HUDEP-2 (cell line): ENCODE measurements at regions not wholly inside any gene's neighbourhood (a gene's known extent, or its start where the extent isn't known, plus 50 kb on each side); places are given as distances from the start of the nearest gene placed in this dataset.

Source experiments
- DNase-seq, 76 experiments: peaks; one replicate each; lab custom pipeline; 2025; ENCODE audit not compliant: unreplicated experiment in 76 of 76; lab: John Stamatoyannopoulos, UW

DNA sequence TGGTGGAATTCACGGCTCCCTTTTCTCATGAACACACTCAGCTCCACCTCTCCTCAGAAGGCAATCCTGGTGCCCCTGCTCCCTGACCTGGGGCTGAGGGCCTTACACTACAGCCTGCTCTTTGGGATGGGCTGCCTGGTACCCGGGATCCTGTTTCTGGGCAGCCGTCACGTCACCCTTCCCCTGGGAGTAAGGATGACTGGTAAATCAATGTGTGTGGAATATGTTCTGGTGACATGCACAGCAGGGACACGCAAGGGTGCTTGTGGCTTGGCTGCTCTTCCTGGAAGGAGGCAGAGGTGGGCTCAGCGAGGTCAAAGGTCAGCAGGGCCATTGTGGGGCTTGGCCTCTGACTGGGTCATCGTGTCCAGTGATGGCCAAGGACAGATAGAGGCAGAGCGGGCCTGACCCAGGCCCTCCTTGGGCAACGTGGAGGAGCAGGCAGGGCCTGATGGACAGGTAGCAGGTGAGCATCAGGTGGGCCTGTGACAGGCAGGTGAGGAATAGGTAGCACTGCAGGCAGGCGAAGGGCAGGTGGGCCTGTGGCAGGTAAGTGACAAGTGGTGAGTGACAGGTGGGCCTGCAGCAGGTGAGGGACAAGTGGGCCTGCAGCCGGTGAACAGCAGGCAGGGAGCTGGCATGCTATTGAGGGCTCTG lies 399.4 kb upstream of the IRX4 start:
- DNase-seq: no peak

DNA sequence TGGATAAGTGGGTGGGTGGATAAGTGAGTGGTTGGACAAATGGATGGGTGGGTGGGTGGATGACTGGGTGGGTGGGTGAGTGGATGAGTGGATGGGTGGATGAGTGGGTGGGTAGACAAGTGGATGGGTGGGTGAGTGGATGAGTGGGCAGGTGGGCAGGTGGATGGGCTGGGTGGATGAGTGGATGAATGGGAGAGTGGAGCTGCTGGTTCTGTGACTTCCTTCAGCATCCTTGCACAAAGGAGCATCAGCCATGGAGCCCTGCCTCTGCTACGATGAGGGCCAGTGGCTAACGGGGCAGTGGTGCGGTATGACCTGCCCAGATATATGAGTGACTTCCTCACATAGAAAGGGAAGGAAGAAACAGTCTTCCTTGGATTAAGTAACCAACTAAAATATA lies 398.7 kb upstream of the IRX4 start:
- no peak for DNase-seq

DNA sequence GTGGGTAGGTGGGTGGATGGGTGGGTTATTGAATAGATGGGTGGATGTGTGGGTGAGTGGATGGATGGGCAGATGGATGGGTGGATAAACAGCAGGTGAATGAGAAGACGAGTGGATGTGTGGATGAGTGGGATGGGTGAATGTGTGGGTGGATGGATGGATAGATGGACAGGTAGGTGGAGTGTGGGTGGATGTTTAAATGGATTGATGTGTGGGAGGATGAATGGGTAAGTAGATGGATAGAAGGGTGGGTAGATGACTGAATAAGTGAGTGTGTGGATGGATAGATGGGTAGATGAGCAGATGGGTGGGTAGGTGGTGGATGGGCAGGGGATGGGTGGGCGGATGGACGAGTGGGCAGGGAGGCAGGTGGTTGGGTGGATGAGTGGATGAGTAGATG lies 397.6 kb upstream of the IRX4 start:
- DNase-seq: no peak

DNA sequence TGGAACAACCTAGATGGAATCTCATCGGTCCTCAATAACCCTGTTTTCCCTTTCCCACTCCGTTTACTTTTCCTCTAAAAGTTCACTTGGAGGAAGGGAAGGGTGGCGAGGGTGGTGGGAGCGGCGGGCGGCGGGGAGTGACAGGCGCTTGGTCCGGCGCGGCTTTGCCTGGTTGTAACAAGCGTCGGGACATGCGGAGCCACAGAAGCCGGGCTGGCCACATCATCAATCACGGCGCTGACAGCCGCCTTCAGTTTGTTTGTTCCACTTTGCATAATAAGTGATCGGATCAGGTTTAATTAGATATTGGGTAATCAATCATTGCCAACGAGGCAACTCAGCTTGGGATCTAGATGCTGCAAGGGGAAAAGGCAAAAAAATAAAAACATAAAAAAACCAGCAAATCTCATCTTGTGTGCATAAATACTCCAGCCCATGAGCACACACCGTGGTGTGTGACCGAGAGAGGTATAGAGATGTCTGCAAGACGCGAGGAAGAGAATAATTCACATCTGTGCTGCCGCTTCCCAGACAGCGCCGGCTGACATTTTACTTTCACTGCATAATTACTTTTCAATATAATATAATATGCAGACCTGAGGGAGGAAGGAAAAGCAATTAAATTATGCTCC lies 396.2 kb upstream of the IRX4 start:
- no peak for DNase-seq

DNA sequence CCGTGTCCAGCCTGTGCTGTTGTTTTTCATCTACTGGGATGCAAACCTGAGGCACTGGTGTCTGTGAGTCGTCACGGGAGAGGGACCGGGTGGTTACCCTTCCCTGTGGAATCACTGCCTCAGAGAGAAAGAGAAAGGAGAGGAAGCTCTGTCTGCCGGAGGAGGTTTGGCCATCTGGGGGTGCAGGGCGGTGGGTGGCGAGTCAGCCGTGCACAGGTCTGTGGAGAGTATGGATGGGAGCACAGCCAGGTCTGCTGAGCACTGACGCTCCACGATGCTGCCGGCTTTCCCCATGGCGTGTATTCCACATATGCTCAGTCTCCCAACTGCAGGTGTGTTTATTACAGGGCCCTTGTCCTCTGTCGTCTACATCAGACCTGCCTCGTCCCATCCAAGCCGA lies 395.2 kb upstream of the IRX4 start:
- DNase-seq: no peak

DNA sequence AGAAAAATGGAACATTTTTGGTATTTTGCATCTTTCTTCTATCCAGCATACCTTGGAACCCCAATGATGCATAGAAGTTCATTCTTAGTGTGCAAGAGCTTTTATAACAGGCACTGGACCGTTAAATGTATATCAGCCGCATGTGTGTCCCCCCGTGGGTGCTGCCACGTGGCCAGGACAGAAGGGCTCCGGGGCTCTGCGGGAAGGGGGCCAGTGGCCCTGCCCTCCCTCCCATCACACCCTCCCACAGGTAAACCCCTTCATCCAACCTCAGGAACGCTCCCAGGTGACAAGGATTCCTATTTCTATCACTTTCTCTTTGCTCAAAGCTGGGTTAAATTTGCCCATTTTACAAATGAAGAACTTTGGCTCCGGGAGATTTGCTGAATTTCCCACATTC lies 393.4 kb upstream of the IRX4 start:
- DNase-seq: no peak

DNA sequence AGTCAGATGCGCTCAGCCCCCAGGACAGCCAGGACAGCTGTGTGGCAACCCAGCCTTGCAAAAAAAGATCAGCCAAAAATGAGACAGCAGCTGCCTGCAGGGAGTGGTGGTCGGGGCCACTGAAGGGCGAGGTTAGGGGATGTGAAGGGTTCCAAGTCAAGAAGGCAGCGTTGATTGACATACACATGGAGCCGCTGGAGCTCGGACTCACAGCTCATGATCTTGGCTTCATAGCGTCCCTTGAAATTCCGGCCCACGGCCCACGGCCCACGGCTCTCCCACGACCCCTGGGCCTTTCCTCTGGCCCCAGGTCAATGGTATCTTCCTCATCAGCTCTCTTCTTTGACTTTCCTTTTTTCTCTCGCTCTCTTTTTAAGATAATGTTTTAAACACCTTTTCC lies 390.0 kb upstream of the IRX4 start:
- DNase-seq: no peak

DNA sequence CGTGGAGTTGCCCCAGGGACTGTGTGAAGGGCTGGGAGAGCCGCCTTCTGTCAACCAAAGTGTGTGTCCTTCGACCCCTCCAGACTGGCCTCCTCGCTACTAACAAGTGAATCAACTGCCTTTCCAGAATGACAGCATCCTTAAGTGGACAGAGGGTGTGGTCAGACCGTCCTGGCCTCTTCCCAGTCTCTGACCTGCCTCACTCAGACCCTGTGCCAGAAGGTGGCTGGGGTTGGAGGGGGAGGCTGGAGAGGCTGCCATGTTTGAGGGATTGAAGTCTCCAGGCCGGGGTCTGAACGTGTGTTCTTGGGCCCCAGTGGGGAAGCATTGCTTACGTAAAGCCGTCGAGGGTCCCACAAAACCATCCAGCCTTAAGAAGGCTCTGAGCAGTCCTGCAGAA lies 389.3 kb upstream of the IRX4 start:
- DNase-seq: no peak

DNA sequence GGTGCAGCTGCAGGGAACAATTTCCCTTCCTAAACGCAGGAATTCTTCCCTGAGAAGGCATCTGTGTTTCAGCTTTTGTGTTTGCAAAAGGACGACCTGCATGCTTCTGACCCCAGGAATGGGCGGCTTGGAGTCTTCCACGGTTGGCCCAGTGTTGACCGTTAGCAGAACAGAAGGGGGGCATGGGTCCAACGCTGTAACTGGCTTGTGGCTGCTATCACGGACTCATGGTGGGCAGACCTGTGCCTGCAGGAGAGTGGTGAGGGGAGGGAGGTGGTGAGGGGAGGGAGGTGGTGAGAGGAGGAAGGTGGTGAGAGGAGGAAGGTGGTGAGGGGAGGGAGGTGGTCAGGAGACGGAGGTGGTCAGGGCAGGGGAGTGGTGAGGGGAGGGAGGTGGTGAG lies 388.6 kb upstream of the IRX4 start:
- no peak for DNase-seq

DNA sequence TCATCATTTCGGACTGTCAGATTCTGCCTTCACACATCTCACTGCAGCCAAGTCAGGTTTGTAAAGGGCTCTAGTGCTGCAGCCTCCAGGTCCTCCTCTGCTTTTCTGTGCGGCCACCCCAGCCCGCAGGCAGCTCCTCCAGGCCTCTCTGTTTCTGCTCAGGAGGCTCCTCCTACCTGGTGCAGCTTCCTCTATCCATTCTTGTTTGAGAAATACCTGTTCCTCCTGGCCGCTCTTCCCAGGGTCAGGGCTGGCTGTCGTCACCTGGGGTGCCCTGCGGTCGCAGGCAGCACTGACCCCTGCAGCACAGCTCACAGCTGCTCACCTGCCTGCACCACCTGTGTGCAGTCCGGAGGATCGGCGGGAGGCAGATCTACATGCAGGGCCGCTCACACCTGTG lies 387.7 kb upstream of the IRX4 start:
- no peak for DNase-seq

DNA sequence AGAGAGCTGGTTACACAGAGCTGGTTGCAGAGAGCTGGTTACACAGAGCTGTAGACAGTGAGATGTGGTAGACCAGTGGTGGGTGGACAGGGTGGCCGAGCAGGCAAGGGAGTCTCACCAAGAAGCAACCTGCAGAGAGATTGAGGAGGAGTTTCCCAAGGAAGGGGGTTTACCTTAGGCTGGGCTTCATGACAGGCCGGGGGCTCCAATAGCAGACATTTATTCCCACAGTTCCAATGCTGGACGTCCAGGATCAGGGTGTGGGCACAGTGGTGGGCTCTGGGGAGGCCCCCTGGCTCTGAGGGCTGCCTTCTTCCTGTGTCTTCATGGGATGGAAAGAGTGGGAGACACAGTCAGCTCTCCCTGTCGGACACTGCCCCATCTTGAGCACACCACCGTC lies 386.9 kb upstream of the IRX4 start:
- no peak for DNase-seq

DNA sequence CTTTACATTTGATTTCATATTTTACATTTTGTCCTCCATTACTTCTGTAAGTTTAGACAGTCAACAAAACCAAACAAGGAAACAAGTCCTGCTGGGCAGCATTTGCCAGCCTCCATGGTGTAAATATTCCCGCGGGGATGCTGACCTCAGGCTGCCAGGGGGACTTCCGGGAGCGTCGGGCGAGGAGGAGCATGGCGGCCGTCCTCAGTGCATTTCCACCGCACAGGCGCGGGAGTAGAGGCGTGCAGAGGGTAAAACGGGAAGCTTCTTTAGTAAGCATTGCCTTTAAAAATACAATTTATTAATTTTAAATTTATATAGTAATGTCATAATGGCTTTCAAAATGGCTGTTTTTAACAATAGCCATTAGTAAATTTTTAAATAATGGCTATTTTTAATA lies 385.3 kb upstream of the IRX4 start:
- no peak for DNase-seq

DNA sequence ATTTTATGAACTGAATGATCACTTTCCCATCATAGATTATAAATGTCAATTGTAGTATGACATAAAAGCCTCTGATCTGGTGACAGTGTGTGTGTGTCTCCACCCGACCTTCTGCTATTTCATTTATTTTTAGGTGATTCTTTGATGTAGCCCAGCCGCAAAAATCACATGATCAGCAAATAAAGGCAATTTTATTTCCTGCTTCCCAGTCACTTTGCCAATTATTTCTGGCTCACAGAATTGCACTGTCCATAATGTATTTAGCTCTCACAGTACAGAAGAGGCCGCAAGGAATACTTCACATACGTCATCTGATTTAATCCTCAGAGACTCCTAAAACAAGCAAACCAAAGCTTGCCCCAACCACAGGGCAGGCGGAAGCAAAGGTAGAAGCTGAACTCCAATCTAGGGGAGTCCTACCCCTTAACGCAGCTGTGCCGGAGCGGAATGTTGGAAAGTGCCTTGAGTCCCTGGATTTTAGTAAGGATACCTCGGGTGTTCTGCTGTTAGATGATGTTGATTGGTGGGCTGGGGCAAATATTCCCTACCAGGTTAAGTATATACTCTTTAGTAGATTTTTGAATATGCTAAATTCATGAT lies 384.0 kb upstream of the IRX4 start:
- DNase-seq: no peak

DNA sequence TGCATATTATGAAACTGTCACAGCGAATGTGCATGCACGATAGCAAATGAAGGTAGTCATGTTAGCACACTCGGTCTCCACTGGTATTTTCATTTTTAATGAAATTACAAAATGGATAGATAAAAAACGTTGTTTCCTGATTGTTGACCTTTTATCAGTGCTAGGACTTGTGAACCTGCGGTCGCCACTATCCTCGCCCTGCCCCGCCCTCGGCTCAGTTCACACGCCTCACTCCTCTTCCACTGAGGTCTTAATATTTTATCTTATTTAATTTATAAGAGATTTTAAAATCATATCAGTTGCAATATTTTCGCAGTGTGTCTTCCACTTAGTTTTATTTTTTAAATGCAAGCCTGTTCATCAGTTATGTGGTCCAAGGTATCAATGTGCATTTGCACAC lies 382.6 kb upstream of the IRX4 start:
- no peak for DNase-seq

DNA sequence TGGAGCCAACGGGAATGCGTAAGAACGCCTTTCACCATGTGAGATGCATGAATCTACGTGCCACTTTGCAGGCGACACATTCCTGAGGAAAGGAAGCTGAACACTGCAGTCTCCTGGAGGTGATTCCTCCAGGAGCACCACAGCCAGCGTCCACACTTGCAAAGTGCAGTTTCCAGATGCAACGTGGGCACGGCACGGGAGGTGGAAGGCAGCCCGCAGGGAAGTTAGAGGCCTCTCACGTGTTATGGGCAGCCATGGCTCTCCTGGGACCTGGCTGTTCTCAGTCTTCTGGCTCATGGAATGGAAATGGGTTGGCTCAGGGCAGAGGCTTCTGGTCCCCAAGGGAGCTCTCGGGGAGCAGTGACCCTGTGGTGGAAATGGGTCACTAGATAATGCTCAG lies 381.0 kb upstream of the IRX4 start:
- no peak for DNase-seq

DNA sequence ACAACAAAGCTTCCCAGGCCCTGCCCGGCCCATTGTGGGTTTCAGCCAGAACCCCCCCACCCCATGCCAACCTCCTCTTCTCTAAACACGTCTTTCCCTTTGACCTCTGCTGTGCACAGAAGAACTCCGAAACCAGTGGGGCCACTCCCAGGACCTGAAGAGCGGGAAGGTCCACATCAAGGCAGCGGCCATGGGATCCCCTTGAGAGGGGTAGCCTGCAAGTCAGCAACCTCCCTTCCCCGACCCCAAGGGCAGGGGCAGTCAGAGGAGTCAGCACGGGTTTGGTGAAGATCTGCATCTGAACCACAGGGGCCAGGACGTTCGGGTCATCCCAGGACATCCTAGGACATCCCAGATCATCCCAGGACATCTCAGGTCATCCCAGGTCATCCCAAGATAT lies 379.9 kb upstream of the IRX4 start:
- no peak for DNase-seq

DNA sequence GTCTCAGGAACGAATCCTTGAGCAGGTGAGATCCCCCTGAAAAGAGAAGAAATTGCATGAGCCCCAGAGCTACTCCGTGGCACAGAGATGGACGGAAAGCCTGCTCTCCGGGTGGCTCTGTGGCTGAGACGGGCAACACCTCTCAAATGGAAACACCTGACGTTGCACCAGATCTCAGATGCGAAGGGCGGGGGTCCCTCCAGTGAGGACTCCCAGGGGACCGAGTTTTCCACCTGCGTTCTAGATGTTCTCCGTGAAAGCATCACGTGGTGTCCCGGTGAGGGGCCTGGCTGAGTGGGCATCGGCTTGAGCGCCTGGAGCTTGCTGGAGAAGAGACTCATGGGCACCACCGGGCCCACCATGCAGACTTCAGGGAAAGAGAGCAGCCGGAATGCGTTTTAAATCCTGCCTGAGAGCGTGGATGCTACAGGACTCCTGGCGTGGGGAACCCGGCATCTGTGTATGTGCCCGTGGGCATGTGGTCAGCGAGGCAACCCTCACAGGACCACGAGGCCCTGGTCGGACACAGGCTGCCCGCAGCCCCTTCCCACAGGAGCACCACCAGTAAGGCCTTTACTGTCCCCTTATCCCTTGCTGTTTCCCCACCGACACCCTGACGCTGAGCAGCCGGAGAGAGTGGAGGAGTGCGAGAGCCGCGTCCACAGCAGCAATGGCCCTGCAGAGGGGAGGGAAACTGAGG lies 378.4 kb upstream of the IRX4 start:
- no peak for DNase-seq

DNA sequence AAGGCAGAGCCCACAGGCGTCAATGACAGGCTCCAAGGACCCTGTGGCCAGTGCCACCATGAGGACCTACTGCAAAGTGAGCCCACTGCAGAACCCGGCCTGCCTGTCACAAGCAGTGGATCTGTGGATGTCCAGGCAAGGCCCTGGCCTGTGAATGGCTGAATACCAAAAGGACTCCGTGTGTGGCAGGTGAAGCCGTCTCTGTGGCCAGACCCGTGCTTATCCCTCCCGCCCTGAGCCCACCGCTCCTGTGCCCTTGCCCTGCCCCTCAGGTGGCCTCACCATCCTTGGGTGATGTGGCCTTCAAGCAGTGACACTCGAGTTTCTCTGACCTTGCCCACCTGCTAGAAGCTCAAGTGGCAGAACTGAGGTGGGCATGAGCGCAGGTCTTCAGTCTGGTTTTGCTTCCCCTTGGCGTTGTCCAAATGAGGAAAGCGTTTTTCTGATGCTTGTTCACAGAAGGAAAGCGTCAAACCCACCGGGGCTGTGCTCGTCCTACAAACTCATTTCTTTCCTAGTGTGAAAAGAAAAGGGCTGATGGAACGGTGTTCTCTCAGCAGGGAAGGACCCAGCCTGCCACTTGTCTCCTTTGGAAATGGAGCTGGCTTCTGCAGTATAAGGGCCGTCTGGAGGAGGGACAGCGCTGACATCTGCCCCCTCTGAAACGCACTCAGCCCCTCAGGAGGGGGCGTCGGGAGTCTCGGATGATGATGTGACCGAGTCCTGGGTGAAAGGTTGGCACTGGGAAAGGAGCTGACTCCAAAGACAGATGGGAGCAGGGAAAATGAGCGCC lies 377.7 kb upstream of the IRX4 start:
- DNase-seq: no peak

DNA sequence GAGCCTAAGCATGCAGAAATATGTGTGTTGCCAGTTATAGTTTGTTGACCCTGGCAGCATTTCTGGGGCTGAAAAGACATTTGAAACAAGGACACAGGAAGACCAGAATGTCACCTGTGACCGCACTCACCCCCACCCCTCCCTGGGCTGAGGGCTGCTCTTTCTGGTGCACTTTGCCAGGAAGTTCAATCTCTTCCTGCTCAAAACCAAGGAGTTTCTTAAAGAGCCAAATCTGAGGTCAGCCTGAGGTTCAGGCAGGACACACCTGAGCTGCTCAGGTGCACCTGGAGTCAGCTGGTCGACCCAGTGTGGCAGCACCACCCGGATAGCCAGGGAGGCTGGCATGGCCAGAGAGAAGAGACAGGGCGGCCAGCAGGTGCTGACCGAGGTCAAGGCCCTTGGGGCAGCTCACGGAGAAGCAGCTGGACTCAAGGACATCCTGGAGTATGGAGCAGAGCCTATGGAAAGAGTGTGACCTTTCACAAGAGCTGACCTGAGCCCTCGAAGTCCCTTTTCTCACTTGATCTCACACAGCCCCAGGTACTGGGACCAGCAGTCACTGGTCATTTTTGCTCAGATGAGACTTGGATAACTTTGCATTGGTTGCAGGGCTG lies 376.9 kb upstream of the IRX4 start:
- DNase-seq: no peak

DNA sequence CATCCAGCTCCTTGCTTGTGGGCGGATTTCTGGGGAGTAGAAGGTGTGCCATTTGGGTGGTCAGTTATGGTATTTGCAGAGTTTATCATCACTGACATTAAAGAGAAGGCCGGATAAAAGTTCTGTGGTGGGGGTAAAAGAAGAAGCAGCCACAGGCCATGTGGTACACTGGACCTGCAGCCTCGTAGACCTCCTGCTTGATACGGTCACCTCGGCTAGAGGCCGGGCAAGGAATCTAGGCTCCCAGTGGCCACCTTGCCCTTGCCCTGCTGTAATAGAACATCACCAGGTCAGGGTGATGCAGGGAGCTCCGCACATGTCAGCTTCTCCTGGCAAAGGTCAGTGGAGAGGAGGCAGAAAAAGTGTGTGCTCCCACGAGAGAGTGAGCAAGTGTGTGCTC lies 376.1 kb upstream of the IRX4 start:
- DNase-seq: no peak
